ENCODE measurements at regions not wholly inside any gene's neighbourhood (a gene's known extent, or its start where the extent isn't known, plus 50 kb on each side); places are given as distances from the start of the nearest gene placed in this dataset.

GRCh38 chr7:145681159-145681558 is 435.4 kb upstream of the CNTNAP2 start:
- ATAC-seq (ENCODE audit: low read depth) (no peak), DNase-seq (no peak)
- Mint-ChIP-seq H3K4me3 (no peak overlapping the region), H3K27ac (no peak overlapping the region), H3K9me3 (ENCODE audit: insufficient read depth) (peaks cover 5% of the 10 kb centered on the region), H3K4me1 (no peaks in the 10 kb centered on the region), H3K27me3 (no peaks in the 10 kb centered on the region)
- no peak overlapping the region for H3K4me3 ChIP-seq (ENCODE audit: control extremely low read depth in 1 of 5, extremely low read depth in 1 of 5, insufficient read depth in 1 of 5, low read depth in 2 of 5, low read length in 4 of 5)
- intact Hi-C loops (cut with micrococcal nuclease): no loop called here
- POLR2A ChIA-PET: no interaction called here
- TF ChIP-seq CTCF (IDR thresholded peaks at IDR 0.05): no peak
- TF ChIP-seq EZH2 (IDR thresholded peaks at IDR 0.05; ENCODE audit: borderline replicate concordance, insufficient read depth, low read depth, low read length, poor library complexity, severe bottlenecking): no peak
- H3K79me2 ChIP-seq (ENCODE audit: control insufficient read depth, insufficient read depth, low read length): no peaks in the 10 kb centered on the region
- H2AFZ ChIP-seq (ENCODE audit: insufficient read depth, low read depth, low read length, poor library complexity, severe bottlenecking): no peak overlapping the region
- H3K9ac ChIP-seq (ENCODE audit: low read length): no peak overlapping the region
- no peaks in the 10 kb centered on the region for H3K36me3 ChIP-seq (replicated peaks in 1 of 2; ENCODE audit: control extremely low read depth in 1 of 2, control insufficient read depth in 1 of 2, extremely low read depth in 1 of 2, insufficient read depth in 2 of 2, low read length in 1 of 2)
- CTCF ChIA-PET: no interaction called here
- no peak overlapping the region for H3K4me2 ChIP-seq (replicated peaks; ENCODE audit: low read depth, low read length, poor library complexity, severe bottlenecking)
- no peak overlapping the region for H3K27ac ChIP-seq (ENCODE audit: low read length in 2 of 2)
- no peaks in the 10 kb centered on the region for H3K4me1 ChIP-seq (ENCODE audit: control insufficient read depth in 2 of 2, insufficient read depth in 2 of 2, low read length in 2 of 2)
- no peaks in the 10 kb centered on the region for H3K9me3 ChIP-seq (ENCODE audit: control extremely low read depth in 1 of 3, control insufficient read depth in 2 of 3, insufficient read depth in 1 of 3, low read length in 2 of 3)
- H4K20me1 ChIP-seq (ENCODE audit: control insufficient read depth, insufficient read depth, low read length, poor library complexity, severe bottlenecking): no peaks in the 10 kb centered on the region
- no peaks in the 10 kb centered on the region for H3K27me3 ChIP-seq (replicated peaks in 1 of 4; ENCODE audit: control extremely low read depth in 1 of 4, control insufficient read depth in 3 of 4, insufficient read depth in 4 of 4, low read length in 3 of 4)

- ATAC-seq (ENCODE audit: low read depth): no peak
Observed at GRCh38 chr7:145665499-145666258, 450.9 kb upstream of the CNTNAP2 start.

More at GRCh38 chr7:145665499-145666258, 450.9 kb upstream of the CNTNAP2 start:
- Histone ChIP-seq H3K4me3 (ENCODE audit: control extremely low read depth in 1 of 5, extremely low read depth in 1 of 5, insufficient read depth in 1 of 5, low read depth in 2 of 5, low read length in 4 of 5) (no peak overlapping the region), H2AFZ (ENCODE audit: insufficient read depth, low read depth, low read length, poor library complexity, severe bottlenecking) (no peak overlapping the region), H3K27ac (ENCODE audit: low read length in 2 of 2) (no peak overlapping the region), H3K4me2 (replicated peaks; ENCODE audit: low read depth, low read length, poor library complexity, severe bottlenecking) (no peak overlapping the region), H3K27me3 (replicated peaks in 1 of 4; ENCODE audit: control extremely low read depth in 1 of 4, control insufficient read depth in 3 of 4, insufficient read depth in 4 of 4, low read length in 3 of 4) (no peaks in the 10 kb centered on the region), H3K36me3 (replicated peaks in 1 of 2; ENCODE audit: control extremely low read depth in 1 of 2, control insufficient read depth in 1 of 2, extremely low read depth in 1 of 2, insufficient read depth in 2 of 2, low read length in 1 of 2) (no peaks in the 10 kb centered on the region), H3K4me1 (ENCODE audit: control insufficient read depth in 2 of 2, insufficient read depth in 2 of 2, low read length in 2 of 2) (no peaks in the 10 kb centered on the region), H3K9ac (ENCODE audit: low read length) (no peak overlapping the region), H4K20me1 (ENCODE audit: control insufficient read depth, insufficient read depth, low read length, poor library complexity, severe bottlenecking) (no peaks in the 10 kb centered on the region), H3K79me2 (ENCODE audit: control insufficient read depth, insufficient read depth, low read length) (no peaks in the 10 kb centered on the region), H3K9me3 (ENCODE audit: control extremely low read depth in 1 of 3, control insufficient read depth in 2 of 3, insufficient read depth in 1 of 3, low read length in 2 of 3) (peaks cover 0 to 2% (median 0%) of the 10 kb centered on the region in 3 donors)
- Mint-ChIP-seq H3K4me3 (no peak overlapping the region), H3K4me1 (no peaks in the 10 kb centered on the region), H3K27ac (no peak overlapping the region), H3K27me3 (no peaks in the 10 kb centered on the region), H3K9me3 (ENCODE audit: insufficient read depth) (no peaks in the 10 kb centered on the region)
- TF ChIP-seq CTCF (IDR thresholded peaks at IDR 0.05) (no peak), EZH2 (IDR thresholded peaks at IDR 0.05; ENCODE audit: borderline replicate concordance, insufficient read depth, low read depth, low read length, poor library complexity, severe bottlenecking) (no peak)
- intact Hi-C loops (cut with micrococcal nuclease): no loop called here
- ChIA-PET POLR2A (no interaction called here), CTCF (no interaction called here)
- WGBS (ENCODE audit: insufficient coverage): no CpG with 5 or more reads among the region's 3 CpGs
- no peak for DNase-seq
